GM20431 (cell line): ENCODE measurements at regions not wholly inside any gene's neighbourhood (a gene's known extent, or its start where the extent isn't known, plus 50 kb on each side); places are given as distances from the start of the nearest gene placed in this dataset.

Experiments used
- in situ Hi-C: fragments of 300-500 bp; cut with MseI, MboI; formaldehyde crosslinking; loops from one replicate; pipeline ENCODE4 v1.15.0; 2020; ENCODE audit warnings: low sequenced_read_pairs; ENCODE audit not compliant: unreplicated experiment

DNA sequence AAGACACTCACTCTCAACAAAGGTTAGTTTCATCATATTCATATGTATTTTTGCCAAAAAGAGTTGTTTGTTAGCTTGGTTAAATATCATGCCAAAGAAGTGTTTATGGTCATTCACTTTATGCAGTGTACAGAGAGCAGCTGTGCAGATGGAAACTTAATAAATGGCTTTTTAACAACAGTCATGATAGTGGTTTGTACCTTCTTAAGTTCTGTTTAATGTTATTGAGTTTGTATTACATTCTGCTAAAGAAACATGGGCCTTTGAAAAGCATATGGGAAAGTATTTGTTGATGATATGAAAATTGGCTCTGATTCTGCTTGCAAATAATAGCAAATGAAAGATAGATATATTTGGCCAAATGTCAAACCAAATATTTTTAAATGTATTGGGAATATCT is 607.3 kb downstream of the NCAM2 start:
- in situ Hi-C loops, result no loop called here

DNA sequence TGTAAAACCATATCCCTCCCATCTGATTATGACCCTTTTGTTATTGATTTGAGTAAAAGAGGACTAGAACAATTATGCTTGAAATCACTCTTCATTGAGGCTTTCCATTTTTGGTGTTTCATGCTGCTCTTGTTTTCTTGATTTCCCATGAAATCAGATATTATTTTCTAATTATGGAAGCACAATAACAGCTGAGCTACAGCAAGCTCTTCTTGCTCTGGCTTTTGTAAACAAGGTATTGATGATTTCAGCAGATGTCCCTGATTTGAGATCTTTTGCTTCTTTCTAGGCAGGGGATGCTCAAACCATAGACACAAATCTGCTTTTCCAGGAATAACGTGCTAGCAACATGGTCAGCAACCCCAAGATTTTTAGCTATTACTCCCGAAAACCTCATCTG is 607.8 kb downstream of the NCAM2 start:
- in situ Hi-C loops, result no loop called here

DNA sequence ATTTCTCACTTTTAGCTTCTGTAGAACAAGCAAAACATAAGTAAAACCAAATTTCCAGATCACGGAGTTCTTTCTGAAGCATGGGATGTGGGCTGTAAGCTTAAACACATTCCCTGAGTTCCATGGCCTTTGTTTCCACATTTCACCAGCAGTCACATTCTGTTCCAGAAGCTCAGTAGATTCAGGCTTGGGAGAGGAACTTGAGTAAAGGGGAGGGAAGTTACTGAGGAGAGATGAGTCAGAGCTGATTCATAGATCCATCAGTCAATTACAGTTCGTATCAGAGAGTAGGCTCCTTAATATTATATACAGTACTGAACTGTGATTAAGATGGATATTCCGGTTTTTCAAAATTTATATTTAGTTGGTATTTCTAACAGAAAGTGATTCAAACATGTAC is 614.3 kb downstream of the NCAM2 start:
- in situ Hi-C loops, result no loop called here

DNA sequence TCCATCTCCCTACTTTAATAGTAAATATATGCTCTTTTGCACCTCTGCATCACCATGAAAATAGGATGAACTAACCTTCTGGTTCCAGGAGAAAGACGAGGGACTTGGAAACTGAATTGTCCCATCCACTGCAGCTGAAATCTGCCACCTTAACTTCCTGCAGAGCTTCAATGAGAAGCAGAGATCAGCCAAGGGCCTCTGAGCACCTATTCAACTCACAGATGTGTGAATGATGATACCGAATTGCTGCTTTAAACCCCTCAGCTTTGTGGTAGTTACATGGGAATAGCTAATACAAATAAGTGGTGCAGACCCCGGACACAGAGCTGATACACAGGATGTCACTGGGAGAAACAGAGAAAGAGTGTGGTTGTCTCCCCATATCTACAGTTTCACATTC is 616.8 kb downstream of the NCAM2 start:
- in situ Hi-C loops, result no loop called here

DNA sequence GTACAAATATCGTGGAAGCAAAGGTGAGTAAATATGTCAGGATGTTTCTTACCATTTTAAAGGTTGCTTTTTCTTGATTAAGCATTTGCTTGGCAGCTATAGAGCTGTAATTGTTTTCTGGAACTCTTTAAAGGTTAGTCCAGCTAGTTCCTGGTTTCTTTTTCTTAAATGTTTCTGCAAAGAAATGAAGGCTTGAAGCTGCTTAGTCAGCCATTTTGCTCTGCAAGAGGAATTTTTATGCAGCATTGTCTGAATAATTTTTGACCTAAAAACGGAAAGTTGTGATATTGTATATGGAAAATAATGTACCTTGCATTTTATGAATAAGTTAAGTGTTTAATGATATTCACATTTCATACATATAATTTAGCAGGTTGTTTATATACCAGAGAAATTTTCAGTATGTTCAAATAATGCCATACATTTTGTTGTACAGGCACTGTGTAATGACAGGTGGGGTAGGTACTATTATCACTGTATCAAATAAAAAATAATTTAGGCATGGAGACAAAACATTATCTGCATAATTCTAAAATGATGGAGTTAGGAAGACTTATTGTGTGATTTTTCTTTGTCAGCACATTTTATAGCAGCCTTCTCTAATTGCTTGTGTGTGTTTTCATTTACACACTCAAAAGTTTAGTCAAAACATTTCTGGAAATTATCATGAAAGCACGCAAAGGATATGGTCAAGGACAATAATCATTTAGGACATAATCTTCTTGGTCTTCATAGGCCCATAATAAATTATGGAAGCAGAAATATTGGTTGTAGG is 624.4 kb downstream of the NCAM2 start:
- in situ Hi-C loops, result no loop called here

DNA sequence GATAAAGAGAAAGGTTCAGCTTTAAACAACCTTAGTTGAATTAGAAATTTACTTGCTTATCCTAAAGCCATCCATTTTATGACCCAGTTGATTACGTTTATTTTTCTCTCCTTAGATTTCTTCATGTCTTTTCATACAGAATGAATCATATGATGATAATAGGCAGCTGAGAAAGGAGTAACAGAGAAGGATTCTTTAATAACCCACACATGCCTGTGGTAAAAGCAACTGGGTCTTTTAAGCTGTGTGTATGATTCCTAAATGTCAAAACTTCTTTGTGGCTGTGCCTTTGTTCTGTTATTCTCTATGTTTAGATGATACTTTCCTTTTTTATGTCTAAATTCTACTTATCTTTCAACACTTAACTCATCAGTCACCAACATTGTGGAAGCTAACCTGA is 626.5 kb downstream of the NCAM2 start:
- in situ Hi-C loops, result no loop called here

DNA sequence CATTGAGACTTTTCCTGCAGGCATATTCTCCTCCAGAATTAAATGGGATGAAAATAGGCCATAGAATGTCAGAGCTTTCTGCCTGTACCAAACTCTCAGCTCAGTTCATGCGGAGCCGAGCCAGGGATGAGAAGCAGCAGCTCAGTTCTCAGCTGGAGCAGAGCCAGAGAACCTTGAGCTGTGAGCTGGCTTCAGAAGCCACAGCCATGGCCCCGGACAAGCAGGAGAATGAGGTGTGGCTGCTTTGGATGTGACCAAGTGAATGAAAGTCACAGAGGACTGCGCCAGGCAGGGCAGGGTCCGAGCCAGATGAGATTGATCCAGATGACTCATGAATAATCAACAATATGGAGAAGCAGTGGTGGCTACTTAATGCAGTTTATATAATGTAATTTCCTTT is 633.8 kb downstream of the NCAM2 start:
- in situ Hi-C loops, result no loop called here

DNA sequence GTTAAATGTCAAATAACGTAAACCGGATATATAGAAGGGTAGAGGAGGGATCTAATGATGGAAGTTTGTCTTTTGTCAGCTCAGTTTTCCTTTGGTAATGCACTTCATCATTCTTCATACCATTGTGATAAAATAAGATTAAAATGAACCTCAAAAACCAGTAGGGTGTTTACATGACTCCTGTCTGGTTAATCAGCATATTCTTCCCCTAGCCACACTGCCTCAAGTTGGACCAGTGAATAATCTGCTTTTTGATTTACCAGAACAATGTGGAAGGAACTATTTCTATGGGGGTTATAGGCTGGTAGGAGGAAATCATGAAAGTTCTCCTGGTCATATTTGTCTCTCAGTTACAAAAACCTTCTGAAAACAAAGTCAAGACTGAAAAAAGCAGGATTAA is 634.7 kb downstream of the NCAM2 start:
- in situ Hi-C loops, result no loop called here

DNA sequence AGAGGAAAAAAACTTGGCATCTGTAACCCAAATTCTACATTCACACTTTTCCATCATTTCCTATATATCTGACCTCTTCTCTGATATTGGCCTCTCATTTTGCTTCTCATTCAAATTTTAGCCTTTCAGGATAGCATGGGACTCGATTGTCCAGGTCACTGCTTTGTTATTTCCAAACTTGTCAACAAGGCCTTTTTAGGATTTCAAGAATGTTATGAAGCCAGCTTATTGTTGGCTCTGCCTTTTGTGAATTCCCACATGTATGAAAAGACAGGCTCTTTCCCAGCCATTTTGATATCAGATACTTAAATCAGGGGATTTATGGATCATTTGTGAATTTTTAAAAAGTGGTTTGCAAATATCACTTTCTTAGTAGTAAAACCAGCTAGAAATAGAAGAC is 663.5 kb downstream of the NCAM2 start:
- in situ Hi-C loops, result no loop called here

DNA sequence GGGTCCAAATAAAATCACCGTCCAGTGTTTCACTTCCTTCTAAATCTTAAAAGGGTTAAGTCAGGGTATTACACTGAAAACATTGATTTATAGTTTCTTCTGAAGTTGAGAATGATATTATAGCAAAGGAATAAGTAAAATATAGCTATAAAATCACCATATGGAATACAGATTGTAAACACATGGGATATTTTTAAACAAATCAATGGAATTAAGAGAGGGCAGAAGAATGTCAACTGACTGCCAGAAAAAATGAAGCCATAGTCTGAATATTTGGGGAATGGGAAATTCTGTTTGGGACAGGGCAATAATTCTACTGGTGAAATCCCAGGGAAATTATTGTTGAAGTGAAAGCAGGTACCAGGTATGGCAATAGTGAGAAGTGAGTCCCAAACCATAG is 664.6 kb downstream of the NCAM2 start:
- in situ Hi-C loops, result no loop called here

DNA sequence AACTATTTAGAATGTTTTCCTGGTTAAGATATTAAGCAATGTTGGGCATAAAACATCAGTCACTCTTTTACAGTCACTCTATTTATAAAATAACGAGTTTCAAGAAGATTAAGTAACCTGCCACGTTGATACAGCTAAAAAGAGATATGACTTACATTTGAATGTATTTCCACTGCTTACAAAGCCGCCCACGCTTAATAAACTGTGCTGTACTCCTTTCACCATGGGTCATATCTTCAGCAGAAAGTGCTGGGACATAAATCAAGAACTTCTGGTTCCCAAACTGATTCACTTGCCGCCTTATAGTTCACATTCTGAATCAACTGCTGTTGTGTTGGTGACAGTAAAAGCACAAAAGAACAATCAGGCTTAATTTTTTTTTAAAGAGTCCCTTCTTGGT is 666.7 kb downstream of the NCAM2 start:
- in situ Hi-C loops, result no loop called here

DNA sequence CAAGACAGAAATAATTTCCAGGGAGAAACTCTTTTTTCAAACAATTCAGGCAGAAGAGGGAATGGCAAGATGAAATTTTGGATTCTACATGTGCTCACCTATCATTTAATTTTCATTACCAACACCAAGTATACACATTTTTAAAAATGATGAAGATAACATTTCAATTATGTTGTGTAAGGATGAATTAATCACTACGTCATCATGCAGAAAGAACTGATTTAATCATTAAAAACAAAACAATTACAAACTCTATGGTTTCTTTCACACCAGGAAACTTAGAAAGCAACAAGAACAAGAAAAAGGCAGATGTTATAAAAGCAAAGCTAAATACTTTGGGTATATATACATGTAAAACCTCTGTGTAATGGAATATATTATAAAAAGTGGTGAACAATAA is 668.5 kb downstream of the NCAM2 start:
- in situ Hi-C loops, result no loop called here

DNA sequence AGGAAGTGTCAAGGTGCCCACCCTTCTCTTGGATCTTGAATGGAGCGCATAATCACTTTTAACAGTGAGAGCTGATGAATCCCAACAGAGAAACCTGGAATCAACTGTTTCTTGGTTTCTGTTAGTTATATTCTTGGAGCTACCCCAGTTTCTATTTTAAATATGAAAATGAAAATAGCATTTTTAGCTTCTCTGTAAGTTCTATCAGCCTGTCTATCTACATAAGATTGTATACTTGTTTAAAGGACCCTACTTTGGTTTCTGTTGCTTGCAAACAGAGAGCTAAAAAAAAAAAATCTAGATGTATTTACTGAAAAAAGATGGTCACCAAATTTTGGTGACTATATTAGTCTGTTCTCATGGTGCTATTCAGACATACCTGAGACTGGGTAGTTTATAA is 670.0 kb downstream of the NCAM2 start:
- in situ Hi-C loops, result no loop called here

DNA sequence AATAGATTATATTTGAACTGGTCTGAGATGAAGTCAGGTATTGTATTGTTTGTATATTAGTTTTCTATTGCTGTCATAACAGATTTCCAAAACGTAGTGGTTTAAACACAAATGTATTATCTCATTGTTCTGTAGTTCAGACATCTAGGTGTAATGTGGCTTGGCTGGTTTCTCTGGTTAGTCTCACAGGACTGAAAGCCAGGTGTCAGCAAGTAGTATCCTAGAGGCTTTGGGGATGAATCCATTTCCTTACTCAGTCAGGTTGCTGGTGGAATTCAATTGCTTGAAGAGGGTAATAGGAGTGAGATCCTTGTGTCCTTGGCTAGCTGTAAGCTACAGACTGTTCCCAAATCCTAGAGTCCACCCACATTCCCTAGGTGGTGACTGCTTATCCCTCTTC is 675.8 kb downstream of the NCAM2 start:
- in situ Hi-C loops, result no loop called here

DNA sequence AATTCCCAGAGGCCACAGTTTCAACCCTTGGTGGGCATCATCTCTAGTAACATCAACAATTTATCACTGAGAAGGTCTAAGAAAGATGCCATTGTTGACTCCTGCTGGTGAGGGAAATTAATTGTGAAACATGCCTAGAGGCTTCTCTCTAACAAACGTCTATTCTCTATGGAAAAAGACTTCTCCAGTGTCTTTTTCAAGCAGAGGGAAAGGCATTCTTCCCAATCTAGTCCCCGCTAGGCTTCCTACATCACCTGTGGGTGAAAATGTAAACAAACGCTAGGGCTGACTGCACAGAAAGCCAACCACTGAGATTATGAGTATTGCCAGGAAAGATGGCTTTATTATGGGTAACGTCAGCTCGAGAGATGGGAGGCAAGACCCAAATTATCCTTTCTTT is 677.4 kb downstream of the NCAM2 start:
- in situ Hi-C loops, result no loop called here

DNA sequence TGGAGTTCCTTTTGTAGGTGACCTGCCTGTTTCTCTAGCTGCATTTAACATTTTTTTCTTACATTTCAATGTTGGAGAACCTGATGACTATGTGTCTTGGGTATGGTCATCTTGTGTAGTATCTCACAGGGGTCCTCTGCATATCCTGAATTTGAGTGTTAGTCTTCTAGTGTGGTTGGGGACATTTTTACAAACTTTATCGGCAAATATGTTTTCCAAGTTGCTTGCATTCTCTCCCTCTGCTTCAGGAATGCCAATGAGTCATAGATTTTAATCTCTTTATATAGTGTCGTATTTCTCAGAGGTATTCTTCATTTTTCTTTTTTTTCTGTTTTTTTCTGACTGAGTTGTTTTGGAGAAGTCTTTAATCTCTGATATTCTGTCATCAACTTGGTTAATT is 684.0 kb downstream of the NCAM2 start:
- in situ Hi-C loops, result no loop called here

DNA sequence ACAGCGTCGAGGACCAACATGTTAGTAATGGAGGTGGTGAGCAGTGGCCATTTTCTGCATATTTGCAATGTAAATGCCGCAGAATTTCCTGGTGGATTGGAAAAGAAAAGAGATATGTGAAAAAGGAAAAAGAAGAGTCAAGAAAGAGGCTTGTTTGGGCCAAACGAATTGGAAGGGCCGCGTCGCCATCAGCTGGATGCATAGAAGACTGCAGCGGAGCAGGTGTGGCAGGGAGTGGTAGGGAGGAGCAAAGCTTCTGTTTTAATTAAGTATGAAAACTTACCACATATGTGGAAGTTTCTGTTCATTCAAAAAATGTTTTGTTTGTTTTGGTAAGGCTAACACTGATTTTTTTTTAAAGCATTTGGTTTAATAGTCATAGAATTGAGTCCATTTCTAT is 690.7 kb downstream of the NCAM2 start:
- in situ Hi-C loops, result no loop called here

DNA sequence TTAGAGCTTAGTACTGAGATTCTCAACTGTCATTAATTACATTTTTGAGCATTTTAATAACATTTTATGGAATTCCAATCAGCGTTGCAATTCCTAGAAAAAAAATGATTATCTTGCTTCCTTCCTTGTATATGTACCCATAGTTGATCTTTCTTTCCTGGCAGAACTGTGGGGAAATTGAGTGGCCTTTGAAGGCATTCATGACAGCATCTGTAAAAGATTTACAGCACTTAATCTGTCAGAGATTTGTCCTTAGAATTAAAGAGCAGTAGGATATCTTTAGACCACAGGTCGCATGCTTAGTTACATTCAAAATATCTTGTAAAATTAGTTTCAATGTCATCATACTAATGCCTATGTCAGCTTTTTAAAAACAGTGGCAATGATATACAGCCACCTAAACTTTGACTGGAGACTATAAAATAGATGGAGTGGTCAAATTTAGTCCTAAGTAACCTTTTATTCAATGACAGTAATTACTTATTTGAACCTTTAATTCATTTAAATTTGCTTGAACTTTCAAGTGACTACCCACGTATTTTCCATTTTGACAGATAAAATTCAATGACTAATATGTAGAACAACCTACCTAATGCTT is 692.0 kb downstream of the NCAM2 start:
- in situ Hi-C loops, result no loop called here

DNA sequence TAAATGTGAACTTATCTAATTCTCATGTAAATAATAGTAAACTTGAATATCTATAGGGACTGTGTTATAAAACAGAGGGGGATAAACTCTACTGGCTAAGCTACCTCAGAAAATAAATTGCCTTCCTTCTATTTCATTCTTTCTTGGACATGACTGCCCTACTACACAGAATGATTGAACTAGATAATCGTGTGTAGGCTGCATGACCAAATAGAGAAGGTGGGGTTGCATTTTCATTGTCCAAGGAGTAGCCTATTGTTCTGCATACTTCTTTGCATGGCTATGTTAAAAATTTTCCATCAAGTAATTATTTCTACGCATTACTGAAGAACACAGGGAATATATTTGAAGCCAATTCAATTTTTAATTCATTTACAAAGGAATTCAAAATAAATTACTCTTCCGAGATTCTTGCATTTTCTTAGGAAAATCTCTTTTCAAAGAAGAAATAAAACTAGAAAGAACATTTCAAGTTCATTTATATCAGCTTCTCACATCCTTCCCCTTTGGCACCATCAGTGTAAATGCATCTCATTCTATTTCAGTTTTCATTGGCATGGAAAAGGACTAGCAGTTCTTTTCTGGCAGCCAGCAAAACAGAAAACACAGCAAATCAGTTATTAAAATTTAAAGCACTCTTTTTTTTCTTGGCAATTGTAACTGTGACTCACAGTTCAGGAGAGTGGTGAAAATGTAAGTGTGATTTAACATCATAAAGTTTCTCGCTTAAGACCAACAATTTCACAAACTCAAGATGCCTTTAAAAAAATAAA is 714.7 kb downstream of the NCAM2 start:
- in situ Hi-C loops, result no loop called here

DNA sequence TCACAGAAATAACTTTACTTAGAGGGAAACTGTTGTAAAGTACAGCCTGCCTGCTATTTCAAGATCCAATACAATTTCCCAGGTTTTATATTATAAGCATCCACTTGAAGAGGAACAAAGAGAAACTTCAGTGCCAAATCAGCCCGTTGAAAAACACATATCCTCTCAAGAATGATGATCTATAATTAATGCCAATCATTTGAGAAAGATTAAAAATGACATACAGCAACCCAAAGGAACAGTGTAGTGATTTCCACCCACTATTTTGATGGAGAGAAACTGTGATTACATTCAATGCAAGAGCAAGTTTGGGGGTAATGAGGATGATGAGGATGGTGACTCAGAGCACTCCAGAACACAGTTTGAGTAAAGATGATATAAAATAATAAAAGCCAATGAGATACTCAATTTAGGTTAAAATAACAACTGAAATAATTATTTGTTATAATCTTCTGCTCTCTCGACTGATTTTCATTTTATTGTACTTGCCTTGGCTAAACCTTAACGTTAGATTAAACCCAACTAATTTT is 715.5 kb downstream of the NCAM2 start:
- in situ Hi-C loops, result no loop called here

DNA sequence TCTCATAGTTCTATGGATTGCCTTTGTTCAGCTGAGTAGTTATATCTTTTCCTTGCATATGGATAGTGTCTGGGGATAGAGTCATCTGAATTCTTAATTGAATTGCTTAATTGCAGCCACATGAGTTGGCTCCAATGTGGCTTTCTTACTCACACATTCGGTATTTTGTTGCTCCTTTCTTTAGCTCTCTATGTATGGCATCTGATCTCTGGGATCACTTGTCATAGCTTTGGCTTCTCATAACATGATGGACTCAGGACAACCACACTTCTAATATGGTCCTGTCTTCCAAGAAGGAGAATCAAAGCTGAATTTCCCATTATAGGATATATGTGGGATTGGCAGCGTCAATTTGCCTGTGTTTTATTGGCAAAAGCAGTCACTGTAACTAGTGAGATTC is 716.2 kb downstream of the NCAM2 start:
- in situ Hi-C loops, result no loop called here
